ENCODE measurements at regions not wholly inside any gene's neighbourhood (a gene's known extent, or its start where the extent isn't known, plus 50 kb on each side); places are given as distances from the start of the nearest gene placed in this dataset.

DNA sequence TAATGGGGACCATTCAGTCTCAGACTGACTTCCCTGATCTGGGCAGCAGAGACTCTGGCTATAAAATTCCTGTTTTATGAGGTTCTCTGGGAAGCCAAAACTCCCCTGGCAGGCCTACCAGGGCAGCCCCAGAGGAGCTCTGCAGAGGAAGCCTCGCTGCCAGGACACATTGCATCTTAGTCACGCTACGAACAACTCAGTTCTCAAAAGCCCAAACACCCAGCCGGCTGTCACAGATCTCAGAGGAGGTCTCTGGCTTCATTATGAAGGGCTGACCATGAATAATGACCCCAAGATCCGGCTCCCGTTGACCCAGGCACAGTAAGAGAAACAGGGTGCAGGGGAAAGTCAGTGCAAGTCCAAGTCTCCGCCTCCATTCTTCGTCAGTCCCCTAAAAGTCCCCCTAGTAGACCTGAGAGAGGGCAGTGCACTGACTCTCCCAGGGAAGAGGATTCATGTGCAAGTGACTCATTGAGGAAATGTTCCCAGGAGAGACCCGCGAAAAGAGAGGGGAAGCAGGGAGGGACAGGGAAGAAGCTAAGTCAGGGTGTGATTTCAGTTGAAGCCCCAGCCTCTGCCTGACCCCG lies 212.3 kb downstream of the CYP26B1 start:
- peak in 2 of 3 donors; percentile 7 to 19 for DNase-seq

DNA sequence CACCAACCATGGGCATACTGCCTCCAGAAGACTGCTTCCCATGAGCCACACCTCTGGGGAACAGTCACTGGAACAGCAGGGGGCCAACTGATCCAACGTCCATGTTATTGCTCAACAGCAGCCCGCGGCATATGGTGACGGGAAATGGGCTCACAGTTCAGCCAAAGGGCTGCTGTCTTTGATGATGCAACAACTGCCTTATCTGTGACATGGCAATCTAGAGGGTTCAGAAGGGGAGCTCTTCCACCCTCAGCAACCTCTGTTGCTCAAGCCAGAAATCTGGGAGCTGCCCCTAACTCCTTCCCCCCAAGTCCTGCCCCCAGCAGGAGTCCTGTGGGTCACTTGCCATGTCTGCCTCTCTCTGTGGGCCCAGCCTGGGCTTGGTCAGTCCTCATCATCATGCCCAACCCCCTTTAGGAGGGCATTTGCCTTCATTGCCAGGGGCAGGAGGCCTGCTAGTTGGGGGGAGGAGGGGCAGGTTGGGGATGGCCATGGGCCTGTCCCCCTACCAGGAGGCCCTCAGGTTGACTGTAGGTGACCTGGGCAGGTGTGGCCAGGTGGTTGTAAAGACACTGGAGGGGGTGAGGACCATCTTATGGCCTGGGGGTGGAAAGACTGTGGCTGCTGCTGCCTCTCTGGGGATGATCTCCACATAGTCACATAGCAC lies 212.9 kb downstream of the CYP26B1 start:
- DNase-seq: peak in 2 of 3 donors; percentile 7 to 18

DNA sequence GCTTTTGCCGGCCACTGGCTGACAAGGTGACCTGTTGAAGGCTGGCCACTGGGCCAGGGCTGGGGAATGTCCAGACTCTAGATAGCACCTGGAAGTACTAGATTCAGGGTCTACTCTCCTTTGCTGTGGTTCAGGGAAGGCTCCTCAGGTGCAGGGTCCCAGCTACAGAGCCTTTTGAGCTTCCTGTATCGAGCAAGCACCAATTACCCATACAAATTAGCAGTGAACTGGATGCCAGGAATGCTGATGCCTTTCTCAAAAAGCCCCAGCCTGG lies 213.4 kb downstream of the CYP26B1 start:
- DNase-seq: no peak

DNA sequence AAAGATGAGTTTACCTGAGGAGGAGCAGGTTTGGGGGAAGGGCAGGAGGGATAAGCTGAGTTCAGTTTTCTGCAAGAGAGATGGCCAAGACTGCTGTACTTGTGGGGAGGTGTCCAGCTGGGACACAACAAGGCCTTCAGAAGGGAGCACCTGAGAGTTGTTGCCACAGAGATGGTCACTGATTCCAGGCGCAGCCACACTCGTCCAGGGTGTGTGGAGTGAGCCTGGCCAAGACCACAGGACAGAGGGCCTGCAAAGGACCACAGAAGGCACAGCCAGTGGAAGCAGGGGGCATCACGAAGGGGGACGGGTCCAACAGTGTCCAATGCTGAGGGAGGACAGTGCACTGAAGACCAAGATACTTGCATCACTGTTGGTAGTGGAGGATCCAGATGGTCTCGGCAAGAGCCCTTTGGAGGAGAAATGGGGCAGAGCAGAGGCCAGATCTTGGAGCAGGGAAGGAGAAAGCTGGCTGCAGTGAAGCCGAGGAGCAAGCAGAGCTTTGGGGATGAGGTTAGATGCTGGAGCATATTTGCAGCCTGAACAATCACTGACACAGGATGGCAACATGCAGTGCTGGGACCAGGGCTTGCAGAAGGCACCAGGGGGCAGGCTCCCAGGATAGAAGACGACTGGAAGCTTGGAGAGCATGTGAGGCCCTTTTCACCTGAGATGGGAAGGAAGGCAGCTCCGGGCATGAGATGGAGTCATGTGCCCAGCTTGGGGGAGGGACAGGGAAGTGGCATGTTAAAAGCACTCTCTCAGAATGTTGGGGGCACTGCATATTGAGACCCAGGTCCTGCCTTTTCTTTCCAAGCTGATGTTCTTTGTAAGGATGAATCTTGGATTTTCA lies 214.0 kb downstream of the CYP26B1 start:
- no peak for DNase-seq

DNA sequence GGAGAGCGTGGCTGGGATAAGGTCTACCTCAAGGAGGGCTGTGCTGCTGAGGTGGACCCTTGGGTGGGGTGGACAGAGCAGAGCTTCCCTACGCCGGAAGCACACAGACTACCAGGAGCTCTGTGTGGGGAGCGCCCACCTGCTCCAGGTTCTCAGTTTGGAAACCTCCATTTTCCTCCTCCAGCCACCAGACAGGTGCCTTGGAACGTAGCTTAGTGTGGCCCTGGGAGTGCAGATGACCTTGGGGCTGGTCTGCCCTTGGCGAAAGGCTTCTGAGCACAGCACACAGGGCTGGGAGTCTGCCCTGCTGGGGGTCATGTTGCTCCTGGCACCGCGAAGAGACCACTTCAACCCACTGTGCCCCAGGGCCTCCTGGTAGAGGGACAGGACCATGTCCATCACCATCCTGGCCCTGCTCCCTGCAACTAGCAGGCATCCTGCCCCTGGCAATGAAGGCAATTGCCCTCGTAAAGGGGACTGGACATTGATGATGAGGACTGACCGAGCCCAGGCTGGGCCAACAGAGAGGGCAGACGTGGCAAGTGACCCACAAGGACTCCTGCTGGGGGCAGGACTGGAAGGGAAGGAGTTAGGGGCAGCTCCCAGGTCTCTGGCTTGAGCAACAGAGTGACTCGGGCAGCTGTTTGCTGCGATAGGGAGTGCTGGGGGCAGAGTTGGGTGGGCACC lies 214.7 kb downstream of the CYP26B1 start:
- no peak for DNase-seq

DNA sequence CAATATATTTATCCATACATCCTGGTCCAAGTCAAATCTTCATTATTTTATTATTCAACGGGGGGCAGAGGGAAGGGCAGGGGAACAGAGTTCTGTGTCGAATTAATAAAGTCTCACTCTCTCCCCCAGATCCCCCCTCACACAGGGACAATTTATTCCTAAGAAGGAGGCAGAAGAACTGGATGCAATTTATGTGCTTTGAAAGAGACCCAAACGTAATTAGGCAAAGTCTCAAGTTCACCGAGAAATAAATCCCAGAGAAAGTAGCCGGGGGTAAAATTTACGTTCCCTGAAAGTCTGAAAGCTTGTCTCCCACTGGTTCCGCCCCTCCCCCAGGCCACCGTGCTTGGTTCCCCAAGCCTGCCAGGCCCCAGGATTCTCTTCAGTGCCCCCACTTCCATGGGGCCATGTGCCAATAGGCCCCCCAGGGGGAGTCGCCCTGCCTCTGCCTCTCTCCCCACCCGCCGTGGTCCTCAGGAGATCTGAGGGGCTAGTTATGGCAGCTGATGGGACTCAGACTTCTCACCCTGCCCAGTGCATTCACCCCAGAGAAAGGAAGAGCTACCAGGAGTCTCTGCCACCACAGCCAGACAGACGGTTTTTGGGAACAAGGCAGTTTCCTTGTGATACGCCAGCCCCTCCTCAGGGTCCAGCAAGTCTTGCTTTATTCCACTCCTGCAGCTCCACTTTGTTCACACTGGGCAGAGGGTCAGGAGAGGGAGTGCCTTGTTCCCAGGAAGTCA lies 215.5 kb downstream of the CYP26B1 start:
- DNase-seq: no peak

DNA sequence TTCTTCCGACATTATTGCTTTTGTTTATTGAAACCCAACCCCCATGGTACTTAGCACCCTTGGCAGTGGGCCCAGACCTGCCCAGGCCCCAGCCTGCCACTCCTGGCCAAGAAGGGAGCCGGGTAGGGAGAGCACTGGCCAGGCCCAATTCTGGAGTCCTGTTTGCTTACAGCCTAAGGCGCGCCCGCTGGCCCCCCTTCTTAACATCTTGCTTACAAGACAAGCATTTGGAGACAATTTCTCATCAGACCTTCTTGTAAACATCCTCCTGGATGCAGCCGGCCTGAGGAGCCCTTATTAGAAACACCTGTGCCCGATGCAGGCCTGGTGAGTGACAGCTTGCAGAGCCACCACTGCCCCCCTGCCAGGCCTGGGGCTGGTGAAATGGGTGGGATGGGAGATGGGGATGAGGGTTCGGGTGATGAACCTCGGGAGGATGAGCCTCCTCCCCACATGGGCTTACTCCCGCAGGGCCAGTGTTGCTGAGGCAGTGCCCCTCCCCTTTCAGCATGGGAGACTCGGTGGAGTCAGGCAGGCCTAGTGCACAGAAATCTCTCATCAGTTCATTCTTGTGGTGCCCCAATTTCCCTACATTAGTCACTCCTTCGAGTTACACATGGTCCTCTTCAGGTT lies 217.5 kb downstream of the CYP26B1 start:
- no peak for DNase-seq

DNA sequence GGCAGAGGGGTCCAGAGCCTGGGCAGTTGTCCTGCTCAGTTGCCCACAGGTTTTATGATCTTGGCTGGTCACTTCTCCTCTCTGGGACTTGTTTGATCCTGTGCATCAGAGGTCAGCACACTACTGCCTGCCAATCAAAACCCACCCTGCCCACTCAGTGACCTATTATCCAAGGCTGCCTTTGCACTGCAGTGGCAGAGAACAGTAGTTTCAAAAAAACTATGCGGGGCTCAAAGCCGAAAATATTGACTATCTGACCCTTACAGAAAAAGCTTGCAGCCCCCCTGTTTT lies 218.2 kb downstream of the CYP26B1 start:
- no peak for DNase-seq

DNA sequence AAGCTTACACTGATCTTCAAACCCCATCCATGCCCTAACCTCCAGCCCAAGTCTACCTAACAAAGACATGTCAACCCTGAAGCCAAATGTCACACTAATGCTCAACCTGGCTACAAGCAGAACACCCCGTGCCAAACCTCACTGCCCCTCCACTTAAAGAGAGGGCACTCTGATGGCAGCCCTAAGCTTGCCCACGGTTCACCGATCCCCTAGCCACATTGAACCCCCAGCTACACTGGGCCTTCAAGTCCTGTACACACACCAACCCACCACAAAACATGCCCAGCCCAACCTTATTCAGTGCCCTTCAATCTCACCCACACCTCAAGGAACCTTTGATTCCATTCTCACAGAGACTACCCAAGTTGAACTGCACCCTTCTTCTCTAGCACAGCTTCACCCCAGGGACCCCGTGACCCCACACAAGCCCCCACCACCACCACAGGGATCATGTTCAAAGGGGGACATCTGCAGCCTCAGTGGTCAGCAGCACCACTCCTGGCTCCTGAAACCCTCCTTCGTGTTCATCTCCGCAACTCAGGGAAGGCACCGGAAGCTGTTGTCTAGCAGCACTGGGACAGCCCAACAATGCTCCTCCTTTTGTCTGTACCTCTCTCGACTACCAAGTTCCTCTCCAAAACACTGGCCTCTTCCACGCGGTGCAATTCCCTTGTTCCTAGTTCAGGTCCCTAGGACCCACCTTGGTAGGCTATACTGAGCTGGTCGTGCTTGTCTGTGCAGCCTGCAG lies 218.8 kb downstream of the CYP26B1 start:
- DNase-seq: no peak

DNA sequence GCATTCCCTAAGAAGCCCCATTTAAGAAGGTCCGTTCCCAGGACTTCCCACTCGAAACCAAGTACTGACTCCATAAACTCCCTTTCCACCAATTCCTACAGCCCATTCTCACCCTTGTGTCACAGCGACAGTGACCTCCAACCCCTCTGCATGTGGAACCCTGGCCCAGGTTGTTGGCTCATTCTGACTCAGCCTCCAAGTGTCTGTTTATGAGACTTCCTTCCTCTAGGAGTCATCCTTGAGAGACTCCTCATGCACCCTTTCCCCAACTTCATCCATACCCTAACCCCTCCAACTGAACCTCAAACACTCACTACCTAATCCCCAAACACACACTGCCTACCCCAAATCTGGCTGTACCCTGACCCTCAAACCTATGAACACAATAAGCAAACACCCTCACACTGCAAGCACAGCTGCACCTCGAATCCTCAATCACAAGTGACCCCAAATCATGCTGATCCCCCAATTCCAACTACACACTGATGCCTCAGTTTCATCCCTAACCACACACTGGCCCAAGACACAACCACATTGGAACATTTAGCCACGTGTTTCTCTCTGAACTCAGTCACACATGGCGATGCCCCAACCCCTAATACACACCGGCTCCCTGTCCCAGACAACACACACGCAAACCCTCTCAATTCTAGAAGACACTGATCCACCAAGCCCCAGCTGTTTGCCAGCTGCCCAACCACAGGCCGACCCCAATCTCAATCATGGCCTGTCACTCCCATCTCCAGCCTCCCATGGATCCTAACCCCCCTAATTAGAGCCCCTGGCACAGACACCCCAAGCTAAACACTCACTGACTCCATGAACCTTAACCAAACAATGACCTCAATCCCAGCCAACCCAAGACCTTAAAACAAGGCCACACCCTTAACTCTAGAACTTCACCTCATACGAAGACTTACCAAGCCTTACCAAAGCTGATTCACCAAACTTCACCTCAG lies 219.6 kb downstream of the CYP26B1 start:
- no peak for DNase-seq

DNA sequence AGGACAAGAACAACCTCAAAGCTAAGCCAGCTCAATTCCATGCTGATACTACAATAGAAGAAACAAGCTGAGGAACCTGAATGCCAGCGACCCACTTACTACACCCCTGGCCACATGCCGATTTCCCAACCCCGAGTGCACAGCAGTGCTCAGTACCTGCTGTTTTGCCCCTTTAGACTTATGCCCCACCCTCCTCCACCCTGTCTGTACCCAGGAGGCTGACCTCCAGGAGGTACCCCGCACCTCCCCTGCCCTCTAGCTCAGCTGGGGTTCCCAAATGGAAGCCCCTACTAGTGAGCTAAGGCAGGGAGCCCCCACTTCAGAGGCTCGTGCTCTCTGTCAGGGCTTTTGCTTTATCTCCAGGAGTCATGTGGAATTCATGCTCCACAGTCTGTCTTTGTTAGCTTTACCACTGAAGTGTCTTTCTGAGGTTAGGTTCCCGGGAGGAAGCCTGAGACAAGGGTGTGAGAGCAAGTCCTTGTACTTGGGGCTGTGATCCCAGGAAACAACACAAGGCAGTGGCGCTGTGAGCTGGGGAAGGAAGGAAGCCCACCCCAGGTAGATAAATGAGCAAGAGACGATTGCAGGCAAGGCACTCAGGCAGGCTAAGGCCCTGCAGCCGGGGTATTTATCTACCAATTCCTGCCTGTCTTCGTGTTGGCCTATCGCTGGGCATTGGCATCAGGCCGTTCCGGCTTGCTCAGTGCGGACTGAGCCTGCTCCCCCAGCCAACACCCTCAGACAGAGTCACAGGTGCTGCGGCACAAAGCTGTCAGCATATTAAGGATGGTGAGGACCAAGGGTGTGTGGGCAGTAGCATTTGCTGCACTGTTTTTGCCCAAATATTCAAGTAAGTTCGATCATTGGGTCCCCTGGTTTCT lies 220.5 kb downstream of the CYP26B1 start:
- DNase-seq: no peak

DNA sequence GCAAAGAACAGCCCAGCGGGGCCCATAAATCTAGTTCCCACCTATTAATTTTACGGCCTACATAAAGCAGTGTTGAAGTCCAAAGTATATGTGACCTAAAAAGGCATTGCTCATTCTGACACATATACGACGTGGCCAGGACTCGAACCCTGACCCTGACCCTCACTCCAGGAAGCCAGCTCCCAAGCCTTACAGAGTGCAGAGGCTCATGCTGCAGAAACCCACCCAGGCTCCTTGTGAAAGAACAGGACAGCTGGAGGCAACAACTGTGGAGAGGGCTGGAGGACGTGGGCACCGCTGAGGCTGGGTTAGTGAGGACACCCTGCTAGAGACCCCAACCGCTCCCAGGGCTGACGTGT lies 221.6 kb downstream of the CYP26B1 start:
- DNase-seq: no peak

DNA sequence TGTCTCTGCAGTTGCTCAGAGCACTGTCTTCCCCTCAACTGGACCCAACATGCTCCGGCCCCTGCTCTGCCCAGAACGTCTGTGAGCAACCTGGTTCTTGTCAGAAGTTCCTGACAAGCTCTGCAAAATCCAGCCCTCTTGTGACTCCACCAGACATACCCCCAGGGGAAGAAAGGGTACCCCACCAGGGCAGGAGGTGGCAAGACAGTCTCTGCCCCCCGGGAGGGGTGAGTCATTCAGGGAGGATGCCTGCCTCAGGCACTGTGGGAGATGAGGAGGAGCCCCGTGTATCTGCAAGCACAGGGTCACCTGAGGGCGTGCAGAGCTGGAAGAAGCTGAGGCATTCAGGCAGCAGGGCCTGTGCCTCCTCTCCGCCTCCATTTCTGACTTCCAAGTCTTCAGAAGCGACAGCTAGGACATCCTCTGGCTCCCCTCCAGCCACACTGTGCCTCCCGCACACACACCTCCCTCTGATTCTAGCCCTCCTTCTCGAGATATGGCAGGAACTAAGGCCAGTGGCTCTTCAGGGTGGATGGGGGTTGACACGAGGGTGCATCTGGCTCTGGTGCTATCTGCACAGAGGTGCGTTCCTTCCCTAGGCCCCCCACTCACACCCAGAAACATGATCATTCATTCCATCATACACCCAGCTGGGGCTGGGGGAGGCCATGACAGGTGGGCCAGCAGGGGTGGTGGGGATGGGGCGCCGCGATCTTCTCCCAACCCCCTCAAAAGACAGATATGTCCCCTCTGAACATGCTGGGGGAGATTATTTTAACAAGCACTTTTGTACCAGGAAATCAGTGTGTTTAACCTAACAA lies 222.2 kb downstream of the CYP26B1 start:
- no peak for DNase-seq

DNA sequence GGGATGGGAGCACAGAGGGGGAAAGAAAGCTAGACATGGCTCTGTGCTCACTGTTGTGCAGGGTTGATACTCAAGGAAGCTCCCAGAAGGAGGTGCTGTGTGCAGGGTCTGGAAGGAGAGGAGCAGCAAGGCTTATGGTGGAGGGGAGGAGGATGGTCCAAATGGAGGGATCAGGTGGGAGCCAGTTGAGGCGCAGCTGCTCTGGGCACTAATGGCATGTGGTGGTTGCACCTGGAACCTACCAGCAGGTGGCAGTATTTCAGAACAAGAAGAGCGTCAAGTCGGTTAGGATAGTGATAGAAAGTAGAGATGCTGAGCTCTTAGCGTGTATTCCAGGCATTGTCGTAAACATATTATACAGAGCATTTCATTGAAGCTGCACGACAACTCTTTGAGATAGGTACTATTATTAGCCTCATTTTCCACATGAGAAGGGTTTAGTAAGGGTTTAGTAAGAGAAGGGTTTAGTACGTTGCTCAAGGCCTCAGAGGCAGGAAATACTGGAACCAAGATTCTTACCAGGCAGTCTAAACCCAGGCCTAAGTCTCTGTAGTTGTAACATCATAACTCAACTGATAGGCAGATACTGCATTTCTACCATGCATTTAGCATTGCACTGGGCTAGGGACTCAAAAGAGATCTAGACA lies 223.7 kb downstream of the CYP26B1 start:
- DNase-seq: peak; percentile 76 to 80 (median 80)

DNA sequence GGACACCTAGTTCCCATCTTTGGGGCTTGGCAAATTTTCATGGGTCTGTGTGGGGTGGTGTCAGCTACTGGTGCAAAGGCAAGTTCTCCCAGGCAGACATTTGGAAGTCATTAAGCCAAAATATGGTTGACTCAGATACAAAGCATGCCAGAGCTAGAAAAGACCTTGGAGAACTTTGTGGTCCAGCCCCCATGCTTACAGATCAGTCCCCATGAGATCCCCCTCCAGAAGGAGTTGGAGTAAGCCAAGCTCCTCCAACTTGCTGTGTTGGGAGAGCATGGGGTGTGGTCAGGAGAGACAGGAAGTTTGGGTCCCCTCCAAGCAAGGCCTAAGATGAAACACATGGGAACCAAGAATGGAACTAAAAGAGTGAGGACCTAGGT lies 224.5 kb downstream of the CYP26B1 start:
- no peak for DNase-seq

DNA sequence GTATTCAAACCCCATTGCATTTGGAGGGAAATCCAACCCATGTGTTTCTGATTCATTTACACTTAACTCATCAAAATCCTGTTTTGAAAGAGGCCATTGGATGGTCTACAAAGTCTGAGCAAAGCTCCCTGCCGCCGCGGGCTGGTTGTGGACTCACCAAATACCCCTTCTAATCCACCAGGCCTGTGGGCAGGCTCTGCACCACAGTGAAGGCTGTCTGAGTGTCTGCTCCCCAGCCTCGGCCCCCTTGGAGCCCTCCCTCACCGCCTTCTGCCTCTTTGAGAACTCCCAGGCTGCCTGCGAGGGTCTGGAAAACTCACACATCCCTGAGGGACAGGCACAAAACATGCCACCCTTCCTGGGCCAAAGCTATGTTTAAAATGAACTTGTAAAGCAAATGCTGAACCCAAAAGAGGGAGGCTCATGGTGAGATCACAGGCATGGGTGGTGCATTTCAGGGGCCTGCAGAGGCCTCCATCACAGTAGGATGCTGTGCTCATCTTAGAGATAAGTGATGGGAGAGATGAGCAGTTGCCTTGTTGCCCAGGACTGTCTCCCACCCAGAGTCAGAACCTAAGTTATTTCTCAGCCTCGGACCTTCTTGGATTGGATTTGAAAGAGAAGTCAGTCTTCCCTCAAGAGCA lies 225.0 kb downstream of the CYP26B1 start:
- no peak for DNase-seq

DNA sequence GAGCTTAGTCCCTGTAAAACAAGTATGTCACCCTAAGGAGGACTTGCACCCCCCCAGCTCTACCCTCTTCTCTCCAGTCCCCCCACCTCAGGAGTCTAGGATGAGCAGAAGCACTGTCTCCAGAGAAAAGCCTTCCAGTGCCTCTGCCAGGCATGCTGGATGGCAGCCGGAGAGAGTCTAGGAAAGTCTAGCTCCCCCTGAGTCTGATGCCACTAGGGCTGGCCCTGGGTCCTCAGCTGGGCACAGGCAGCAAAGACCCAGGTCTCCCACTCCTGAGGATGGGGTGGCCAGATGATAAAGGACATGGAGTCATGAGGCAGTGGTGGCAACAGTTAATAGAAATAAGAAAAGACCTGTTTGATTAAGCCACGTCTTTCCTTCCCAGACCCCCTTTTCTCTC lies 225.6 kb downstream of the CYP26B1 start:
- no peak for DNase-seq

DNA sequence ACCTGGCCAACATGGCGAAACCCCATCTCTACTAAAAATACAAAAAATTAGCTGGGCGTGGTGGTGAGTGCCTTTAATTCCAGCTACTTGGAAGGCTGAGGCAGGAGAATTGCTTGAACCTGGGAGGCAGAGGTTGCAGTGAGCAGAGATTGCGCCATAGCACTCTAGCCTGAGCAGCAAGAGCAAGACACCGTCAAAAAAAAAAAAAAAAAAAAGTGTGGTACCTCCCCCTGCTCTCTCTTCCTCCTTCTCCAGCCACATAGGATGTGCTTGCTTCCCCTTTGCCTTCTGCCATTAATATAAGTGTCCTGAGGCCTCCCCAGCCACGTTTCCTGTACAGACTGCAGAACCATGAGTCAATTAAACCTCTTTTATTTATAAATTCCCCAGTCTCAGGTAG lies 226.8 kb downstream of the CYP26B1 start:
- DNase-seq: peak in 1 of 3 donors; percentile 9

Measured in suppressor macrophage treated with lipopolysaccharide for 1 hour (primary cell).